GM10248 (cell line): ENCODE measurements at regions not wholly inside any gene's neighbourhood (a gene's known extent, or its start where the extent isn't known, plus 50 kb on each side); places are given as distances from the start of the nearest gene placed in this dataset.

ENCODE experiments used
- CTCF ChIA-PET: fragments of 300-600 bp; sonication (Branson Sonifier 250); formaldehyde crosslinking; extraction: SDS; loops from one replicate; lab custom pipeline; 2021; ENCODE audit warnings: antibody characterized with exemption; lab: Yijun Ruan, JAX
- POLR2A ChIA-PET: fragments of 350-650 bp; sonication (Branson Sonifier 250); formaldehyde crosslinking; extraction: SDS; loops from one replicate; lab custom pipeline; 2020; ENCODE audit warnings: antibody characterized with exemption; lab: Yijun Ruan, JAX
- DNase-seq: peaks from one replicate; pipeline ENCODE4 v3.0.0; 2012; ENCODE audit errors: extremely low spot score
- CTCF ChIP-seq: IDR thresholded peaks from 2 replicates; pipeline ENCODE4 v1.5.1; 2012; ENCODE audit warnings: mild to moderate bottlenecking, low read depth; ENCODE audit errors: extremely low read depth, missing control alignments, control extremely low read depth

GRCh38 chr15:47388299-47388698 is 329.0 kb upstream of the SEMA6D start:
- POLR2A ChIA-PET = no interaction called here
- no peak for TF ChIP-seq CTCF
- DNase-seq = no peak
- CTCF ChIA-PET = interaction anchor here (0.7 kb wide), 1 partner anchor 18 kb away, joined by 3 read pairs; no protein-coding TSS in a partner anchor

- no peak for DNase-seq
- ChIA-PET CTCF (interaction anchor here (1.3 to 2.4 kb wide), 2 partner anchors 13 to 20 kb away, joined by 3 to 6 read pairs; no protein-coding TSS in a partner anchor), POLR2A (no interaction called here)
- no peak for TF ChIP-seq CTCF
Measured at GRCh38 chr15:47390208-47390765, 327.0 kb upstream of the SEMA6D start.

- ChIA-PET CTCF (interaction anchor here (1.6 kb wide), 1 partner anchor 21 kb away, joined by 4 read pairs; no protein-coding TSS in a partner anchor), POLR2A (no interaction called here)
- no peak for TF ChIP-seq CTCF
- no peak for DNase-seq
Measured at GRCh38 chr15:47394286-47394809, 323.0 kb upstream of the SEMA6D start.

- POLR2A ChIA-PET = no interaction called here
- TF ChIP-seq CTCF = no peak
- CTCF ChIA-PET = interaction anchor here (1.3 to 1.6 kb wide), 2 partner anchors 10 to 21 kb away, joined by 4 read pairs; no protein-coding TSS in a partner anchor
- DNase-seq = no peak
Measured at GRCh38 chr15:47395076-47395475, 322.2 kb upstream of the SEMA6D start.

GRCh38 chr15:47397655-47398054 is 319.6 kb upstream of the SEMA6D start:
- TF ChIP-seq CTCF = no peak
- POLR2A ChIA-PET = no interaction called here
- no peak for DNase-seq
- CTCF ChIA-PET = interaction anchor here (1.5 kb wide), 1 partner anchor 13 kb away, joined by 3 read pairs; no protein-coding TSS in a partner anchor

GRCh38 chr15:47398132-47398531 is 319.2 kb upstream of the SEMA6D start:
- TF ChIP-seq CTCF = no peak
- ChIA-PET CTCF (interaction anchor here (1.5 kb wide), 1 partner anchor 14 kb away, joined by 3 read pairs; no protein-coding TSS in a partner anchor), POLR2A (no interaction called here)
- DNase-seq = no peak
